ENCODE measurements at regions not wholly inside any gene's neighbourhood (a gene's known extent, or its start where the extent isn't known, plus 50 kb on each side); places are given as distances from the start of the nearest gene placed in this dataset.

DNA sequence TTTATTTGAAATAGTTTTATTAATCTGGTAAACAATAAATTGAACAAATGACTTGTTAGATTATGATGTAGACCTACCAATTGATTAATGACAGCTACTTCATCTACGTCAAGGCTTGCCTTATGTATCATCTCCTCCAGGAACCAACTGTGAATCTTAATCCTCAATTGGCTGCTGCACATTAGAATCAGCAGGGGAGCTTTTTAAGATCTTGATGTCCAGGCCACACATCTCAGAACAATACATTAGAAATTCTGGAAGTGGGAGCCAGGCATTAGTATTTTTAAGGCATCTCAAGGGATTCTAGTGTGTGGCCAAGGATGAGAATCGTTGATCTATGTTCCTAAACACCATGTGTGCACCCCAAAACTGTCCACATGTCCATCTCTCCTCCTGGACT, 52.0 kb upstream of the LYPLAL1 start:
- no peak for DNase-seq
- H3K27me3 ChIP-seq (replicated peaks in 1 of 7): no peaks in the 10 kb centered on the region
- H3K4me1 ChIP-seq: peaks cover 0 to 7% (median 0%) of the 10 kb centered on the region in 6 donors
- TF ChIP-seq POLR2A (IDR thresholded peaks at IDR 0.05) (no peak), POLR2AphosphoS5 (IDR thresholded peaks at IDR 0.05) (no peak), CTCF (IDR thresholded peaks at IDR 0.05 in 8 of 11, conservative IDR thresholded peaks at IDR 0.05 in 3 of 11) (no peak)
- H3K36me3 ChIP-seq: no peaks in the 10 kb centered on the region
- intact Hi-C loops (cut with DNase I; ENCODE audit: low total_unique reads): no loop called here
- no peak overlapping the region for H3K27ac ChIP-seq
- no peak overlapping the region for H3K4me3 ChIP-seq
- no peaks in the 10 kb centered on the region for H3K9me3 ChIP-seq
- WGBS, 5 donors: 69 to 90% (median 87%) methylated on average over 2 of the region's 2 CpGs

- DNase-seq: no peak
- WGBS, 5 donors: 61 to 75% (median 69%) methylated on average over 4 of the region's 4 CpGs
Measured at GRCh38 chr1:219123036-219123435, 50.6 kb upstream of the LYPLAL1 start.

More at GRCh38 chr1:219123036-219123435, 50.6 kb upstream of the LYPLAL1 start:
- Histone ChIP-seq H3K4me1 (peaks cover 0 to 7% (median 0%) of the 10 kb centered on the region in 6 donors), H3K9me3 (no peaks in the 10 kb centered on the region), H3K36me3 (no peaks in the 10 kb centered on the region), H3K27ac (no peak overlapping the region), H3K4me3 (no peak overlapping the region), H3K27me3 (replicated peaks in 1 of 7) (no peaks in the 10 kb centered on the region)
- intact Hi-C loops (cut with DNase I; ENCODE audit: low total_unique reads): no loop called here
- TF ChIP-seq POLR2AphosphoS5 (IDR thresholded peaks at IDR 0.05): no peak
- TF ChIP-seq POLR2A (IDR thresholded peaks at IDR 0.05): no peak
- no peak for TF ChIP-seq CTCF (IDR thresholded peaks at IDR 0.05 in 8 of 11, conservative IDR thresholded peaks at IDR 0.05 in 3 of 11)

Small RNA genes lying in the stretch of these regions (small RNA-seq; reads per million reads assigned to genes)
- gene RF00012: 0 reads per million in 4 donors
